ENCODE measurements at regions not wholly inside any gene's neighbourhood (a gene's known extent, or its start where the extent isn't known, plus 50 kb on each side); places are given as distances from the start of the nearest gene placed in this dataset.
"Not testable (repeated sequence)": the region's sequence is repeated elsewhere in the genome, so short reads cannot be mapped to it uniquely, and the experiment has no call there.

DNA sequence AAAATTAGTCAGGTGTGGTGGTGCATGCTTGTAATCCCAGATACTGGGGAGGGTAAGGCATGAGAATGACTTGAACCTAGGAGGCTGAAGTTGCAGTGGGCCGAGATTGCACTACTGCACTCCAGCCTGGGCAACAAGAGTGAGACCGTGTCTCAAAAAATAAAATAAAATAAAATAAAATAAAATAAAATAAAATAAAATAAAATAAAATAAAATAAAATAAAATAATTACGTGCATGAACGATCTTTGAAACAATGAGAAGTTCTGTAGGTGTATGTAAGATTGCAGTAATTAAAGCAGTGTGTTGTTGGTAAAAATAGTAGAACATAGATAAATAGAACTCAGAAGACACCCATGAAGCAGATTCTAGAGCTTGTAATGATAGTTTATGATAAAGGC, 348.5 kb downstream of the ANKRD30A start:
- DNase-seq (ENCODE audit: low spot score), result no peak

DNA sequence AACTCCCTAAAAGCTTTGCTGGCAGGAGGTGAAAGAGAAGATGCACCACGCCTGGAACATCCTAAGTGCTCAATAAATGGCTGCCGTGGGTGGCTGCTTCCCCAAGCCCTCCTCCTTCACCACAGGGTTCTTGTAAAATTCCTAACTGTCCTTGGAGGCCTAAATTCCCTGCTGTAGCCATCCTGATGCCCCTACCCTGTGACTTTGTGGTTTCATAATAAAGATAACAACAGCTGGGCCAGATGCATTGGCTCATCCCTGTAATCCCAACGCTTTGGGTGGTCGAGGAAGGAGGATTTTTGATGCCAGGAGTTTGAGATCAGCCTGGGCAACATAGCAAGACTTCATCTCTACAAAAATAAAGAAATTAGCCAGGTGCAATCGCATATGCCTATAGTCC, 341.8 kb downstream of the ANKRD30A start:
- DNase-seq (ENCODE audit: low spot score), result no peak

DNA sequence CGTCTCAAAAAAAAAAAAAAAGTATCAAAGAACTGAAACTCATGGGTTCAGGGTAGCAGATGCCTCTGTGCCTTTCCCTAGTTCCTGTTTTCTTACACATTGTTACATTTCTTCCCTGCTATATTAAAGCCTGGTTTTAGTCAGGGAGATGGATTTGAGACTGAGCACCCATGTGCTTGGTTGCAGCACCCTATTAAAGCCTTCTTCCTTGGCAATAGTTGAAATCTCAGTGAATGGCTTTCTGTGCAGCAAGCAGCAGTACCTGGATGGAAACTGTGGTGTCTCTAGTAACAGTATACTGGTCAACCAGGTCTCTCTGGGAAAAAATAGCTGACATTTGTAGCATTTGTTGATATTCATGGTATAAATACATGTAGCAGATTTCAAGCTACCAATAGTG, 331.1 kb downstream of the ANKRD30A start:
- DNase-seq (ENCODE audit: low spot score), result no peak

DNA sequence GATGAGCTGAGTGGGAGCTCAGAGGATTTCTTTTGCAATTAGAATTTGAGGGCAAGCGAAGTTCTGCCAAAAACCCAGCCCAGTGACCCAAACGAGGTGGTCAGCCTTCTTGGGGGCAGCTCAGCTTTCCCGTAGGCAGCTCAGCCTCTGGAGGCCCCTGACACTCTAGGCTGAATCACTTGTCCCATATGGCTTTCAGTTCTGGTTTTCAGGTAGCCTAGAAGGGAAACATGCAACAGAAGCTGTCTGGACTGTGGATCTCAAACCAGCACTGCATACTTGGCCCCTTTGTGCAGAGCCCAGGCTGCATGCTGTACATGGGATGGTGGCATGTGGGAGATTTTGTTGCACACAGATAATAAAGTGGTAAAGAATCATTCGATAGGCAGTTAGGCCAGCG, 322.8 kb downstream of the ANKRD30A start:
- no peak for DNase-seq (ENCODE audit: low spot score)

DNA sequence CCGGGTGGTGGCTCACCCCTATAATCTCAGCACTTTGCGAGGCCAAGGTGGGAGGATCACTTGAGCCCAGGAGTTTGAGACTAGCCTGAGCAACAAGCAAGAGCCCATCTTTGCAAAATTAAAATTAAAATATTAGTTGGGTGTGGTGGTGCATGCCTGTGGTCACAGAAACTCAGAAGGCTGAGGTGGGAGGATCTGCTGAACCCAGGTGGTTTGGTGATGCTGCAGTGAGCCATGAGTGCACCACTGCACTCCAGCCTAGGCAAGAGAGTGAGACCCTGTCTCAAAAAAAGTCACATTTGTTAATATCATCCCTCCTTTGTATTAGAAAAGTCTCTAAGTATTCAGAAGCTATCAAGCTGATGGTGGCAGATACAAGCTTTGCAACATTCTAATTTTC, 317.5 kb downstream of the ANKRD30A start:
- no peak for DNase-seq (ENCODE audit: low spot score)

DNA sequence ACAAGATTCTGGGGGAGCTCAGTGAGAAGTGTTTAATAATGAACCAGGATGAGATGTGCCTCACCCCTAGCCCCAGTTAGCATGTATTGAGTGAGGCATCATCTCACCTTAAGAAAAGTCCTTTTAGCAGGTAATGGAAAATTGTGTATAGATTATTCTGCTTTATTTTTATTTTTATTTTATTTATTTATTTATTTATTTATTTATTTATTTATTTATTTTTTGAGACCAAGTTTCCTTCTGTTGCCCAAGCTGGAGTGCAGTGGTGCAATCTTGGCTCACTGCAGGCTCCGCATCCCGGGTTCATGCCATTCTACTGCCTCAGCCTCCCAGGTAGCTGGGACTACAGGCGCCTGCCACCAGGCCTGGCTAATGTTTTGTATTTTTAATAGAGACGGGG, 315.8 kb downstream of the ANKRD30A start:
- not testable (repeated sequence) for DNase-seq (ENCODE audit: low spot score)

DNA sequence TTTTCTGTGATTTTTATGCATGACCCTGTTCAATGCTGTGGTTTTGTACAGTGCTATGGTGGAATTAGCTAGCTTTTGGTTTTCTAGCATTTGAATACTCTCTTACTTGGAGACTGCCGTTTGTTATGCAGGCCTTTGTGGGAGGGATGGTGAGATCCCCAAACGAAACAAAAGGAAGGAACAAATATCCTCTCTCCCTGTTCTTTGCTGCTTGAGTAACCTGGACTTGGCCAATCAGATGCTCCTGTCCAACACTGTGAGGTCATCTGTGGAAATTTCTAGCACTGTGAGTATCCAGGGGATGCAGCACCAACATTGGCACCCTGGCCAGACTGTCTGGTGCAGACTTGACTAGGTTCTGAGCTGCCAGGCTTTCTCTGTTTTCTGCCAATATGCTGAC, 314.4 kb downstream of the ANKRD30A start:
- DNase-seq (ENCODE audit: low spot score), result no peak

DNA sequence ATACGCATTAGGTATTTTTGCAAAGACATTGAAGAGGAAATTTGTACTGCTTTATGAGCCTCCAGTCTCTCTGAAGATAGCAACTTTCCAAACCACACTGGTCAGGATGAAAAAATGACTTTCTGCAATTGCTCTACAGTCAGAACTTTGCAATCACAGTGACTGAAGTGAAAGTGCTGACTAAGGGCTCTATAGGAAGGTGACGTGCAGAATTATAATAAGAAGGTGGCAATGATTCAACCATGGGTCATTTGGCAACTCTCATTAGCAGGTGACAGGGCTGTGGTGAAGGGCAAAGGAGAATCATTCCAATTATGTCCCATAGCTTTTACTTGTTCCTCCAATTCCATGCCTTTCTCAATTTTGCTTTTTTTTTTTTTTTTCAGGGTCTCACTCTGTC, 311.0 kb downstream of the ANKRD30A start:
- no peak for DNase-seq (ENCODE audit: low spot score)

DNA sequence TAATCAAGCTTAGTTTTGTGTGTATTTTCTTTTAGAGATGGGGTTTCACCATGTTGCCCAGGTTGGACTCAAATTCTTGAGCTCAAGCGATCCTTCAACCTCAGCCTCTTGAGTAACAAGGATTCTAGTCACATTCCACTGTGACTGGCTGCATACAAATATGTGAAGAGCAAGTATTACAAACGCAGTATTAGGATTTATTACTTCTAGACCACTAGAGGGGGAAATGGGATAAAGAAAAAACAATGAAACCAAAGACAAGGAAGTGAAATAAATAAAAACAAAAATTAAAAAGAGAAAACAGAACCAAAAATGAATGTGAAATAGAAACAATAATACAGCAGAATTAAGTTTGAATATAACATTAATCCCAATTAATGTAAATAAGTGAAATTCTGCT, 308.7 kb downstream of the ANKRD30A start:
- no peak for DNase-seq (ENCODE audit: low spot score)

Measured in COLO829 (cell line).